IMR-90 (cell line): ENCODE measurements at regions not wholly inside any gene's neighbourhood (a gene's known extent, or its start where the extent isn't known, plus 50 kb on each side); places are given as distances from the start of the nearest gene placed in this dataset.

Source experiments
- ATAC-seq: fragments of 200-7000 bp; cut with Tn5 transposase; 2 replicates; pipeline ENCODE4 v1.9.1; 2020; ENCODE audit warnings: low read depth, mild to moderate bottlenecking, moderate library complexity
- BruUV-seq: library from RNA; stranded (reverse); fragments of 400-500 nt; replicated peaks from 2 replicates; lab custom pipeline; 2021; lab: Mats Ljungman, UMichigan
- CTCF ChIA-PET: fragments of 300-600 bp; formaldehyde crosslinking; extraction: SDS; loops from one replicate; lab custom pipeline; 2021; ENCODE audit warnings: antibody characterized with exemption; lab: Yijun Ruan, JAX
- POLR2A ChIA-PET: fragments of 300-600 bp; sonication (Branson Sonifier 250); formaldehyde crosslinking; loops from one replicate; lab custom pipeline; 2022; ENCODE audit warnings: antibody characterized with exemption; ENCODE audit not compliant: unreplicated experiment; lab: Charles Lee
- DNase-seq: peaks from one replicate; pipeline ENCODE4 v3.0.0; 2013
- H2AFZ ChIP-seq: replicated peaks from 2 replicates; pipeline ENCODE3; 2013; ENCODE audit warnings: low read length, mild to moderate bottlenecking; ENCODE audit not compliant: poor library complexity
- H2AK5ac ChIP-seq: 2 replicates; pipeline ENCODE4 v1.6.1; 2013; ENCODE audit warnings: low read depth, low read length, inconsistent platforms
- H2AK9ac ChIP-seq: replicated peaks from 2 replicates; pipeline ENCODE3; 2013; ENCODE audit warnings: mild to moderate bottlenecking, low read depth, low read length, moderate library complexity; ENCODE audit not compliant: poor library complexity
- H2BK120ac ChIP-seq: 2 replicates; pipeline ENCODE4 v1.6.1; 2013; ENCODE audit warnings: low read depth, low read length, inconsistent platforms
- H2BK15ac ChIP-seq: 3 replicates; pipeline ENCODE4 v1.6.1; 2013; ENCODE audit warnings: low read depth, low read length, inconsistent platforms
- H2BK20ac ChIP-seq: 2 replicates; pipeline ENCODE4 v1.6.1; 2013; ENCODE audit warnings: low read depth, mild to moderate bottlenecking, inconsistent platforms, low read length, moderate library complexity
- H2BK5ac ChIP-seq: 2 replicates; pipeline ENCODE4 v1.6.1; 2013; ENCODE audit warnings: mild to moderate bottlenecking, low read depth, low read length, inconsistent platforms; ENCODE audit not compliant: poor library complexity, severe bottlenecking
- H3K14ac ChIP-seq: replicated peaks from 2 replicates; pipeline ENCODE4 v1.6.1; 2013; ENCODE audit warnings: low read depth, low read length, inconsistent platforms
- H3K18ac ChIP-seq: 2 replicates; pipeline ENCODE4 v1.6.1; 2013; ENCODE audit warnings: low read depth, low read length, control low read depth
- H3K23ac ChIP-seq: 2 replicates; pipeline ENCODE4 v1.6.1; 2013; ENCODE audit warnings: low read depth, low read length, inconsistent platforms
- H3K27ac ChIP-seq: 2 replicates; pipeline ENCODE4 v1.5.1; 2013; ENCODE audit warnings: mild to moderate bottlenecking, control low read depth, low read length; ENCODE audit not compliant: insufficient read depth
- H3K27me3 ChIP-seq: 2 replicates; pipeline ENCODE4 v1.6.1; 2013; ENCODE audit warnings: low read length; ENCODE audit not compliant: control insufficient read depth, insufficient read depth
- H3K36me3 ChIP-seq: 2 replicates; pipeline ENCODE4 v1.6.1; 2013; ENCODE audit warnings: low read length, mixed read lengths; ENCODE audit not compliant: control insufficient read depth, insufficient read depth
- H3K4ac ChIP-seq: 2 replicates; pipeline ENCODE4 v1.6.1; 2013; ENCODE audit warnings: low read depth, low read length, inconsistent platforms
- H3K4me1 ChIP-seq: 2 replicates; pipeline ENCODE4 v1.6.1; 2013; ENCODE audit warnings: low read length, mixed read lengths; ENCODE audit not compliant: control insufficient read depth, insufficient read depth
- H3K4me2 ChIP-seq: 2 replicates; pipeline ENCODE4 v1.6.1; 2013; ENCODE audit warnings: low read depth, mild to moderate bottlenecking, control low read depth, low read length, moderate library complexity
- H3K4me3 ChIP-seq: 2 replicates; pipeline ENCODE4 v1.5.1; 2013; ENCODE audit warnings: low read depth, mild to moderate bottlenecking, control low read depth, low read length, moderate library complexity; ENCODE audit not compliant: insufficient read depth
- H3K56ac ChIP-seq: 2 replicates; pipeline ENCODE4 v1.6.1; 2013; ENCODE audit warnings: low read length, inconsistent platforms; ENCODE audit not compliant: insufficient read depth; ENCODE audit errors: extremely low read depth
- H3K79me1 ChIP-seq, 2 experiments: 2 replicates each; pipeline ENCODE4 v1.6.1; 2013; ENCODE audit warnings: low read length in 2 of 2, inconsistent platforms in 1 of 2, low read depth in 1 of 2
- H3K9ac ChIP-seq: 2 replicates; pipeline ENCODE4 v1.6.1; 2013; ENCODE audit warnings: low read depth, low read length, control low read depth
- H3K9me1 ChIP-seq: 2 replicates; pipeline ENCODE4 v1.6.1; 2013; ENCODE audit warnings: low read length, inconsistent platforms; ENCODE audit not compliant: insufficient read depth
- H3K9me3 ChIP-seq: 2 replicates; pipeline ENCODE4 v1.6.1; 2013; ENCODE audit warnings: low read length; ENCODE audit not compliant: control insufficient read depth, insufficient read depth
- H4K20me1 ChIP-seq: 2 replicates; pipeline ENCODE4 v1.6.1; 2013; ENCODE audit warnings: low read length, inconsistent platforms; ENCODE audit not compliant: insufficient read depth
- H4K5ac ChIP-seq: 2 replicates; pipeline ENCODE4 v1.6.1; 2013; ENCODE audit warnings: mild to moderate bottlenecking, low read depth, low read length, control low read depth
- H4K8ac ChIP-seq, 2 experiments: 2 replicates each; pipeline ENCODE4 v1.6.1; 2013; ENCODE audit warnings: low read depth in 2 of 2, low read length in 2 of 2, control low read depth in 1 of 2, inconsistent platforms in 1 of 2
- H4K91ac ChIP-seq: 2 replicates; pipeline ENCODE4 v1.6.1; 2013; ENCODE audit warnings: low read depth, low read length, inconsistent platforms; ENCODE audit not compliant: insufficient read depth
- CEBPB ChIP-seq: IDR thresholded peaks from 2 replicates; pipeline ENCODE4 v1.6.1; 2012; ENCODE audit warnings: low read depth, low read length, improper control_type of control experiment
- CTCF ChIP-seq: conservative IDR thresholded peaks from 2 replicates; pipeline ENCODE4 v1.5.1; 2012; ENCODE audit warnings: mild to moderate bottlenecking, low read depth, low read length, improper control_type of control experiment
- ELK1 ChIP-seq: fragments of 150-350 bp; IDR thresholded peaks from 2 replicates; pipeline ENCODE4 v1.6.1; 2016; ENCODE audit warnings: low read depth, mild to moderate bottlenecking, low read length, moderate library complexity, borderline replicate concordance
- FOS ChIP-seq: fragments of 150-350 bp; IDR thresholded peaks from 2 replicates; pipeline ENCODE4 v1.6.1; 2016; ENCODE audit warnings: low read depth, low read length
- MAFK ChIP-seq: IDR thresholded peaks from 2 replicates; pipeline ENCODE4 v1.6.1; 2012; ENCODE audit warnings: low read depth, low read length, improper control_type of control experiment
- MAZ ChIP-seq: IDR thresholded peaks from 2 replicates; pipeline ENCODE4 v1.6.1; 2012; ENCODE audit warnings: low read depth, mild to moderate bottlenecking, low read length, improper control_type of control experiment, moderate library complexity, borderline replicate concordance
- MXI1 ChIP-seq: IDR thresholded peaks from 2 replicates; pipeline ENCODE4 v1.6.1; 2012; ENCODE audit warnings: low read depth, mild to moderate bottlenecking, low read length, moderate library complexity, borderline replicate concordance
- POLR2A ChIP-seq: IDR thresholded peaks from 2 replicates; pipeline ENCODE4 v1.6.1; 2012; ENCODE audit warnings: mild to moderate bottlenecking, low read depth, low read length
- RCOR1 ChIP-seq: IDR thresholded peaks from 2 replicates; pipeline ENCODE4 v1.6.1; 2012; ENCODE audit warnings: mild to moderate bottlenecking, low read length, improper control_type of control experiment; ENCODE audit not compliant: insufficient replicate concordance
- RFX5 ChIP-seq: IDR thresholded peaks from 2 replicates; pipeline ENCODE4 v1.8.0; 2012; ENCODE audit warnings: low read depth, mild to moderate bottlenecking, low read length, moderate library complexity
- SMC3 ChIP-seq: fragments of 150-350 bp; IDR thresholded peaks from 2 replicates; pipeline ENCODE4 v1.6.1; 2016; ENCODE audit warnings: low read depth, mild to moderate bottlenecking, antibody characterized with exemption, low read length, moderate library complexity
- WGBS, 2 experiments: methylation state at CpG; one replicate each; pipeline versions ENCODE4 v1.1.5 to v1.1.7; 2013; ENCODE audit warnings: missing lambda C conversion rate in 2 of 2; ENCODE audit not compliant: insufficient read length in 1 of 2; ENCODE audit errors: extremely low coverage in 2 of 2; 5-methylcytosine and 5-hydroxymethylcytosine counted together
- dilution Hi-C: fragments of 300-500 bp; cut with HindIII; formaldehyde crosslinking; loops from one replicate; pipeline ENCODE4 v1.14.3; 2018; ENCODE audit warnings: low sequenced_read_pairs; ENCODE audit not compliant: unreplicated experiment
- in situ Hi-C: fragments of 300-500 bp; cut with MboI; formaldehyde crosslinking; loops from 3 replicates; pipeline ENCODE4 v1.14.3; 2019; ENCODE audit warnings: low sequenced_read_pairs, inconsistent platforms, mixed read lengths
- intact Hi-C: fragments of 100-400 bp; cut with micrococcal nuclease; formaldehyde crosslinking; loops from 2 replicates; pipeline ENCODE4 v1.10.0; 2022

- no peaks in the 10 kb centered on the region for H3K4me1 ChIP-seq
- DNase-seq, result no peak
- H3K9me3 ChIP-seq, result no peaks in the 10 kb centered on the region
- H4K91ac ChIP-seq, result no peak overlapping the region
- H4K8ac ChIP-seq, result no peak overlapping the region
- H3K4ac ChIP-seq, result no peak overlapping the region
- in situ Hi-C loops, result no loop called here
- dilution Hi-C loops, result no loop called here
- no peak overlapping the region for H2BK15ac ChIP-seq
- POLR2A ChIA-PET, result no interaction called here
- no peak overlapping the region for H2AK9ac ChIP-seq
- TF ChIP-seq CTCF (no peak), MAZ (no peak), MAFK (no peak), RCOR1 (no peak), CEBPB (no peak), RFX5 (no peak), ELK1 (no peak), SMC3 (no peak), MXI1 (no peak), POLR2A (no peak), FOS (no peak)
- no peaks in the 10 kb centered on the region for H3K79me1 ChIP-seq
- intact Hi-C loops, result no loop called here
- no peak overlapping the region for H2AK5ac ChIP-seq
- H3K36me3 ChIP-seq, result no peaks in the 10 kb centered on the region
- no TSS peak for BruUV-seq
- H3K27ac ChIP-seq, result no peak overlapping the region
- no peak overlapping the region for H3K18ac ChIP-seq
- H2BK5ac ChIP-seq, result no peak overlapping the region
- H2BK120ac ChIP-seq, result no peak overlapping the region
- H2AFZ ChIP-seq, result no peak overlapping the region
- H3K56ac ChIP-seq, result no peak overlapping the region
- H3K9me1 ChIP-seq, result no peaks in the 10 kb centered on the region
- H4K20me1 ChIP-seq, result no peaks in the 10 kb centered on the region
- H3K4me2 ChIP-seq, result no peak overlapping the region
- H3K23ac ChIP-seq, result no peak overlapping the region
- no peak overlapping the region for H3K4me3 ChIP-seq
- H2BK20ac ChIP-seq, result no peak overlapping the region
- CTCF ChIA-PET, result no interaction called here
- no CpG with 5 or more reads among the region's 10 CpGs for WGBS, 2 experiments
- peaks cover 25% of the 10 kb centered on the region for H3K27me3 ChIP-seq
- ATAC-seq, result no peak
- H4K5ac ChIP-seq, result no peak overlapping the region
- no peak overlapping the region for H3K14ac ChIP-seq
- no peak overlapping the region for H3K9ac ChIP-seq
Measured at GRCh38 chr17:21493993-21494392, 117.8 kb downstream of the KCNJ12 start.
